HCT116 (cell line): ENCODE measurements at regions not wholly inside any gene's neighbourhood (a gene's known extent, or its start where the extent isn't known, plus 50 kb on each side); places are given as distances from the start of the nearest gene placed in this dataset.

Source experiments
- ATAC-seq: fragments of 200-7000 bp; cut with Tn5 transposase; 2 replicates; pipeline ENCODE4 v1.9.1; 2020; ENCODE audit warnings: mild to moderate bottlenecking, moderate library complexity
- BruUV-seq: library from RNA; stranded (reverse); fragments of 400-500 nt; replicated peaks from 2 replicates; lab custom pipeline; 2021; lab: Mats Ljungman, UMichigan
- CTCF ChIA-PET: fragments of 300-600 bp; sonication (Branson Sonifier 250); formaldehyde crosslinking; loops from one replicate; lab custom pipeline; 2021; ENCODE audit warnings: antibody characterized with exemption; lab: Charles Lee
- POLR2A ChIA-PET: fragments of 300-600, 350-600 bp; sonication (Branson Sonifier 250); formaldehyde crosslinking; loops from one replicate; lab custom pipeline; 2021; ENCODE audit warnings: antibody characterized with exemption; lab: Charles Lee
- RAD21 ChIA-PET, 2 experiments: fragments of 300-600 bp; sonication (Branson Sonifier 250); formaldehyde crosslinking; loops; one replicate each; lab custom pipeline; 2023; ENCODE audit warnings: low total read pairs in 2 of 2; ENCODE audit not compliant: uncharacterized antibody in 2 of 2, unreplicated experiment in 2 of 2, low non-redundant PET in 1 of 2; lab: Charles Lee
- DNase-seq: peaks from one replicate; pipeline ENCODE4 v3.0.0-alpha.2; 2010; ENCODE audit warnings: low read depth, low spot score
- H2AFZ ChIP-seq: fragments of 200-600 bp; shearing (Covaris generic), sonication (generic); 2 replicates; pipeline ENCODE4 v1.6.1; 2017; ENCODE audit warnings: low read depth, mixed run types, mixed read lengths, antibody characterized with exemption, low read length; ENCODE audit not compliant: poor library complexity, severe bottlenecking
- H3K27ac ChIP-seq: 2 replicates; pipeline ENCODE4 v1.5.1; 2012; ENCODE audit warnings: low read depth, low read length
- H3K27me3 ChIP-seq: fragments of 200-600 bp; sonication (generic); 2 replicates; pipeline ENCODE4 v1.6.1; 2016; ENCODE audit warnings: mixed run types, low read length, mixed read lengths; ENCODE audit not compliant: insufficient read depth
- H3K36me3 ChIP-seq, 2 experiments: fragments of 200-500 bp in 1 of 2; fragments of 200-600 bp in 1 of 2; sonication (Bioruptor generic) in 1 of 2; sonication (generic) in 1 of 2; 2 replicates each; pipeline versions ENCODE4 v1.5.1 to v1.6.1; 2014 to 2016; ENCODE audit warnings: low read length in 2 of 2, inconsistent platforms in 1 of 2, mixed read lengths in 1 of 2, mixed run types in 1 of 2; ENCODE audit not compliant: insufficient read depth in 2 of 2, control insufficient read depth in 1 of 2
- H3K4me1 ChIP-seq, 2 experiments: fragments of 200-600 bp in 1 of 2; sonication (generic) in 1 of 2; 2 replicates each; pipeline versions ENCODE4 v1.5.1 to v1.6.1; 2012 to 2017; ENCODE audit warnings: low read length in 2 of 2, inconsistent platforms in 1 of 2, mild to moderate bottlenecking in 1 of 2, mixed read lengths in 1 of 2, mixed run types in 1 of 2, moderate library complexity in 1 of 2; ENCODE audit not compliant: insufficient read depth in 2 of 2, control insufficient read depth in 1 of 2
- H3K4me2 ChIP-seq: fragments of 200-600 bp; sonication (generic); 2 replicates; pipeline ENCODE4 v1.6.1; 2017; ENCODE audit warnings: mixed run types, low read length, mixed read lengths
- H3K4me3 ChIP-seq, 2 experiments: fragments of 200-600 bp in 1 of 2; sonication (generic) in 1 of 2; replicated peaks in 1 of 2; 2 replicates each; pipeline ENCODE4 v1.5.1; 2011 to 2016; ENCODE audit warnings: low read length in 2 of 2, control low read depth in 1 of 2, low read depth in 1 of 2, mild to moderate bottlenecking in 1 of 2, mixed read lengths in 1 of 2, mixed run types in 1 of 2
- H3K79me2 ChIP-seq: fragments of 200-600 bp; sonication (generic); 2 replicates; pipeline ENCODE4 v1.6.1; 2017; ENCODE audit warnings: mild to moderate bottlenecking, mixed run types, low read length, moderate library complexity, mixed read lengths; ENCODE audit not compliant: insufficient read depth
- H3K9ac ChIP-seq: fragments of 200-600 bp; sonication (generic); 2 replicates; pipeline ENCODE4 v1.6.1; 2016; ENCODE audit warnings: low read length, mixed read lengths
- H3K9me2 ChIP-seq: fragments of 200-600 bp; sonication (generic), shearing (Covaris generic); 2 replicates; pipeline ENCODE4 v1.6.1; 2017; ENCODE audit warnings: mixed run types, mild to moderate bottlenecking, moderate library complexity; ENCODE audit not compliant: insufficient read depth
- H3K9me3 ChIP-seq, 2 experiments: fragments of 200-500 bp in 1 of 2; fragments of 200-600 bp in 1 of 2; sonication (Bioruptor generic) in 1 of 2; sonication (generic) in 1 of 2; 2 replicates each; pipeline ENCODE4 v1.6.1; 2014 to 2017; ENCODE audit warnings: low read length in 2 of 2, mixed read lengths in 2 of 2, inconsistent platforms in 1 of 2, low read depth in 1 of 2, mild to moderate bottlenecking in 1 of 2, mixed run types in 1 of 2, moderate library complexity in 1 of 2; ENCODE audit not compliant: control insufficient read depth in 1 of 2, insufficient read depth in 1 of 2
- H4K20me1 ChIP-seq: fragments of 200-600 bp; sonication (generic), shearing (Covaris generic); 2 replicates; pipeline ENCODE4 v1.6.1; 2017; ENCODE audit warnings: mixed run types, mild to moderate bottlenecking, moderate library complexity; ENCODE audit not compliant: insufficient read depth
- CEBPB ChIP-seq: IDR thresholded peaks from 2 replicates; pipeline ENCODE4 v1.6.1; 2012; ENCODE audit warnings: low read depth
- EGR1 ChIP-seq: IDR thresholded peaks from 2 replicates; pipeline ENCODE4 v1.6.1; 2012; ENCODE audit warnings: low read depth
- EZH2 ChIP-seq: fragments of 200-600 bp; sonication (generic); IDR thresholded peaks from 2 replicates; pipeline ENCODE4 v1.6.1; 2017; ENCODE audit warnings: antibody characterized with exemption, mixed run types
- EZH2phosphoT487 ChIP-seq: fragments of 200-600 bp; IDR thresholded peaks from 2 replicates; pipeline ENCODE4 v1.6.1; 2018; ENCODE audit warnings: antibody characterized with exemption, borderline replicate concordance
- FOSL1 ChIP-seq: IDR thresholded peaks from 2 replicates; pipeline ENCODE4 v1.6.1; 2012; ENCODE audit warnings: low read depth
- JUND ChIP-seq: IDR thresholded peaks from 2 replicates; pipeline ENCODE4 v1.6.1; 2012
- POLR2AphosphoS5 ChIP-seq: IDR thresholded peaks from 2 replicates; pipeline ENCODE4 v1.6.1; 2011; ENCODE audit warnings: mild to moderate bottlenecking, low read depth, low read length, moderate library complexity
- SIN3A ChIP-seq: IDR thresholded peaks from 2 replicates; pipeline ENCODE4 v1.6.1; 2012; ENCODE audit warnings: low read depth
- SP1 ChIP-seq: IDR thresholded peaks from 2 replicates; pipeline ENCODE4 v1.6.1; 2012; ENCODE audit warnings: low read depth
- TCF7L2 ChIP-seq: IDR thresholded peaks from 2 replicates; pipeline ENCODE4 v1.7.0; 2011; ENCODE audit warnings: borderline replicate concordance, inconsistent platforms; ENCODE audit not compliant: insufficient read depth, insufficient read length; ENCODE audit errors: extremely low read depth
- intact Hi-C: fragments of 100-400 bp; cut with micrococcal nuclease; formaldehyde crosslinking; loops from 2 replicates; pipeline ENCODE4 v1.10.0; 2022
- TF ChIP-seq, protein P1 (sequence below): IDR thresholded peaks from 2 replicates; pipeline ENCODE4 v1.6.1; 2012; ENCODE audit warnings: low read depth
- TF ChIP-seq, protein P2 (sequence below), 3 experiments: fragments of 200-600 bp in 1 of 3; sonication (generic) in 1 of 3; IDR thresholded peaks in 2 of 3; conservative IDR thresholded peaks in 1 of 3; 2 replicates each; pipeline ENCODE4 v1.5.1; 2012 to 2017; ENCODE audit warnings: low read depth in 2 of 3, low read length in 2 of 3, antibody characterized with exemption in 1 of 3, borderline replicate concordance in 1 of 3, control low read depth in 1 of 3, mild to moderate bottlenecking in 1 of 3, mixed read lengths in 1 of 3, mixed run types in 1 of 3, moderate library complexity in 1 of 3; ENCODE audit not compliant: insufficient read depth in 1 of 3

DNA sequence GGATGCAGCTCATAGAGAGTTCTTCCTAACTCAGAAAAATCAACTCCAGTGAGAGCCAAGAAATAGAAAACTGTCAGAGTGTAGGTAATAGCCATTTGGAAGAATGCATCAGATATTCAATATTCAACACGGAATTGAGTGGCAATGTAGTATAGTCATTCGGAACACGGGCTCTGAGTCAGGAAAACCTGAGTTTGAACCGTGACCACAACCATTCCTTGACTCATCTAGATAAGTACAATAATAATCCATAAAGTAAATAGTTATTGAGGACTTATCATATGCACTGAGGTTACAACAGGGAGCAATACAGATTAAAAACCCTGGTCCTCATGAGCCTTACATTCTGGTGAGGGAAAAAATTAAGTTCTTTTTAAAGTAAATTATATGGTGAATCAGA is 62.6 kb upstream of the PHF21A start:
- no peak for ATAC-seq

DNA sequence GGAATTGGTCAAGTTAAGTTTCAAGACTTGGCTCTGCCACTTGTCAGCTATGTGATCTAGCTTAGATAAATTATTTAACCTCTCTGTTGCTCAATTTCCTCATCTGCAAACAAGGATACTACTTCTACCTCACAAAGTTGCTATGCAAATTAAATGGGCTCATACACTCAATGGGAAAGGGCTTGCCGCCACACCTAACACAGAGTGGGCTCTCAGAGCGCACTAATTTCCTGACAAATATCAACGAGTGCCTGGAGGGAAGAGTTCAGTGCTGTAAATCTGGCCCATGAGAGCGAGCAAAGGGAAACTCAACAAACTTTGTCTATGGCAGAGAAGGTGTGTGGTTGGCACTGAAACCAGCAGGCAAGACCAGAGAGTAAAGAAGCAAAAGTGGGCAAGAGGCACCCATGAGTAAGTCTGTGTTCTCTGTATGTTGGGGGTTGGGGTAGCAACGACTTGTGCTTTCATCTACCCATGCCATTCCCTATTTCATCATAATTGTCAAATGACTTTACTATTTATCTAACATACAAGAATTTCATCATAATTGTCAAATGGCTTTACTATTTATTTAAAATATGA is 60.7 kb upstream of the PHF21A start:
- DNase-seq = no peak
- intact Hi-C loops = no loop called here
- Histone ChIP-seq H3K27ac (no peak overlapping the region), H2AFZ (no peak overlapping the region), H4K20me1 (no peaks in the 10 kb centered on the region), H3K36me3 (no peaks in the 10 kb centered on the region), H3K9me3 (no peaks in the 10 kb centered on the region), H3K79me2 (no peaks in the 10 kb centered on the region), H3K4me1 (peaks cover 0 to 7% of the 10 kb centered on the region in 2 experiments; a peak in 2 of 4 replicates), H3K9me2 (no peaks in the 10 kb centered on the region), H3K4me3 (no peak overlapping the region), H3K9ac (no peak overlapping the region), H3K4me2 (no peak overlapping the region), H3K27me3 (no peaks in the 10 kb centered on the region)
- ATAC-seq = no peak
- ChIA-PET RAD21 (no interaction called here), POLR2A (no interaction called here), CTCF (no interaction called here)
- BruUV-seq = no TSS peak
- no peak for TF ChIP-seq CEBPB
- TF ChIP-seq JUND = no peak
- TF ChIP-seq EZH2phosphoT487 = no peak
- no peak for TF ChIP-seq POLR2AphosphoS5
- TF ChIP-seq EZH2 = no peak
- TF ChIP-seq FOSL1 = no peak
- TF ChIP-seq TCF7L2 = no peak
- TF ChIP-seq, protein P1, sequence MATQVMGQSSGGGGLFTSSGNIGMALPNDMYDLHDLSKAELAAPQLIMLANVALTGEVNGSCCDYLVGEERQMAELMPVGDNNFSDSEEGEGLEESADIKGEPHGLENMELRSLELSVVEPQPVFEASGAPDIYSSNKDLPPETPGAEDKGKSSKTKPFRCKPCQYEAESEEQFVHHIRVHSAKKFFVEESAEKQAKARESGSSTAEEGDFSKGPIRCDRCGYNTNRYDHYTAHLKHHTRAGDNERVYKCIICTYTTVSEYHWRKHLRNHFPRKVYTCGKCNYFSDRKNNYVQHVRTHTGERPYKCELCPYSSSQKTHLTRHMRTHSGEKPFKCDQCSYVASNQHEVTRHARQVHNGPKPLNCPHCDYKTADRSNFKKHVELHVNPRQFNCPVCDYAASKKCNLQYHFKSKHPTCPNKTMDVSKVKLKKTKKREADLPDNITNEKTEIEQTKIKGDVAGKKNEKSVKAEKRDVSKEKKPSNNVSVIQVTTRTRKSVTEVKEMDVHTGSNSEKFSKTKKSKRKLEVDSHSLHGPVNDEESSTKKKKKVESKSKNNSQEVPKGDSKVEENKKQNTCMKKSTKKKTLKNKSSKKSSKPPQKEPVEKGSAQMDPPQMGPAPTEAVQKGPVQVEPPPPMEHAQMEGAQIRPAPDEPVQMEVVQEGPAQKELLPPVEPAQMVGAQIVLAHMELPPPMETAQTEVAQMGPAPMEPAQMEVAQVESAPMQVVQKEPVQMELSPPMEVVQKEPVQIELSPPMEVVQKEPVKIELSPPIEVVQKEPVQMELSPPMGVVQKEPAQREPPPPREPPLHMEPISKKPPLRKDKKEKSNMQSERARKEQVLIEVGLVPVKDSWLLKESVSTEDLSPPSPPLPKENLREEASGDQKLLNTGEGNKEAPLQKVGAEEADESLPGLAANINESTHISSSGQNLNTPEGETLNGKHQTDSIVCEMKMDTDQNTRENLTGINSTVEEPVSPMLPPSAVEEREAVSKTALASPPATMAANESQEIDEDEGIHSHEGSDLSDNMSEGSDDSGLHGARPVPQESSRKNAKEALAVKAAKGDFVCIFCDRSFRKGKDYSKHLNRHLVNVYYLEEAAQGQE = no peak
- TF ChIP-seq SP1 = no peak
- TF ChIP-seq EGR1 = no peak
- no peak for TF ChIP-seq SIN3A

More for the DNA sequence above, 62.6 kb upstream of the PHF21A start:
- Histone ChIP-seq H3K9ac (no peak overlapping the region), H3K4me3 (no peak overlapping the region), H3K4me1 (peaks cover 0 to 7% of the 10 kb centered on the region in 2 experiments; a peak in 2 of 4 replicates), H3K4me2 (no peak overlapping the region), H2AFZ (no peak overlapping the region), H3K36me3 (no peaks in the 10 kb centered on the region), H3K27me3 (no peaks in the 10 kb centered on the region), H3K27ac (no peak overlapping the region), H3K79me2 (no peaks in the 10 kb centered on the region), H4K20me1 (no peaks in the 10 kb centered on the region), H3K9me3 (no peaks in the 10 kb centered on the region), H3K9me2 (no peaks in the 10 kb centered on the region)
- ChIA-PET POLR2A (no interaction called here), RAD21 (no interaction called here), CTCF (no interaction called here)
- DNase-seq = no peak
- BruUV-seq = no TSS peak
- intact Hi-C loops = no loop called here
- TF ChIP-seq FOSL1 (peak; percentile 38; the same call in 1 of the 2 replicates), JUND (peak; percentile 25; the same call in 1 of the 2 replicates)
- TF ChIP-seq, protein P2, sequence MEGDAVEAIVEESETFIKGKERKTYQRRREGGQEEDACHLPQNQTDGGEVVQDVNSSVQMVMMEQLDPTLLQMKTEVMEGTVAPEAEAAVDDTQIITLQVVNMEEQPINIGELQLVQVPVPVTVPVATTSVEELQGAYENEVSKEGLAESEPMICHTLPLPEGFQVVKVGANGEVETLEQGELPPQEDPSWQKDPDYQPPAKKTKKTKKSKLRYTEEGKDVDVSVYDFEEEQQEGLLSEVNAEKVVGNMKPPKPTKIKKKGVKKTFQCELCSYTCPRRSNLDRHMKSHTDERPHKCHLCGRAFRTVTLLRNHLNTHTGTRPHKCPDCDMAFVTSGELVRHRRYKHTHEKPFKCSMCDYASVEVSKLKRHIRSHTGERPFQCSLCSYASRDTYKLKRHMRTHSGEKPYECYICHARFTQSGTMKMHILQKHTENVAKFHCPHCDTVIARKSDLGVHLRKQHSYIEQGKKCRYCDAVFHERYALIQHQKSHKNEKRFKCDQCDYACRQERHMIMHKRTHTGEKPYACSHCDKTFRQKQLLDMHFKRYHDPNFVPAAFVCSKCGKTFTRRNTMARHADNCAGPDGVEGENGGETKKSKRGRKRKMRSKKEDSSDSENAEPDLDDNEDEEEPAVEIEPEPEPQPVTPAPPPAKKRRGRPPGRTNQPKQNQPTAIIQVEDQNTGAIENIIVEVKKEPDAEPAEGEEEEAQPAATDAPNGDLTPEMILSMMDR (IDR thresholded peaks at IDR 0.05 in 2 of 3, conservative IDR thresholded peaks at IDR 0.05 in 1 of 3; ENCODE audit: borderline replicate concordance in 1 of 3, insufficient read depth in 1 of 3, low read depth in 2 of 3, low read length in 2 of 3) = no peak
